Neuronal stem cell (in vitro differentiated cells): ENCODE measurements at regions not wholly inside any gene's neighbourhood (a gene's known extent, or its start where the extent isn't known, plus 50 kb on each side); places are given as distances from the start of the nearest gene placed in this dataset.
A peak's percentile ranks its signal among the peaks of the same experiment; 100 is the strongest.

Source experiments
- DNase-seq: peaks from one replicate; pipeline ENCODE4 v3.0.0-alpha.2; 2013; ENCODE audit warnings: low spot score
- H2AFZ ChIP-seq: one replicate; pipeline ENCODE4 v1.6.1; 2013; ENCODE audit warnings: mild to moderate bottlenecking, low read length, inconsistent platforms
- H2AK5ac ChIP-seq: 2 replicates; pipeline ENCODE4 v1.6.1; 2013; ENCODE audit warnings: low read depth, mild to moderate bottlenecking, inconsistent platforms, low read length, moderate library complexity, mixed read lengths
- H2BK120ac ChIP-seq: 2 replicates; pipeline ENCODE4 v1.6.1; 2013; ENCODE audit warnings: low read depth, mild to moderate bottlenecking, inconsistent platforms, low read length, moderate library complexity, mixed read lengths
- H2BK12ac ChIP-seq: one replicate; pipeline ENCODE4 v1.6.1; 2013; ENCODE audit warnings: low read length, inconsistent platforms
- H2BK15ac ChIP-seq: 2 replicates; pipeline ENCODE4 v1.6.1; 2013; ENCODE audit warnings: mild to moderate bottlenecking, low read length, inconsistent platforms, mixed read lengths
- H2BK5ac ChIP-seq: one replicate; pipeline ENCODE4 v1.6.1; 2013; ENCODE audit warnings: inconsistent platforms, mild to moderate bottlenecking, low read length, moderate library complexity
- H3K14ac ChIP-seq: one replicate; pipeline ENCODE4 v1.6.1; 2013; ENCODE audit warnings: low read length, inconsistent platforms
- H3K18ac ChIP-seq: 2 replicates; pipeline ENCODE4 v1.6.1; 2013; ENCODE audit warnings: low read length, inconsistent platforms
- H3K23ac ChIP-seq: 2 replicates; pipeline ENCODE4 v1.6.1; 2013; ENCODE audit warnings: low read depth, mild to moderate bottlenecking, mixed read lengths, low read length, inconsistent platforms; ENCODE audit not compliant: poor library complexity
- H3K27ac ChIP-seq: replicated peaks from 3 replicates; pipeline ENCODE4 v1.5.1; 2013; ENCODE audit warnings: low read length, inconsistent platforms
- H3K27me3 ChIP-seq, 3 experiments: 2 replicates each; pipeline ENCODE4 v1.6.1; 2013; ENCODE audit warnings: low read length in 3 of 3, mild to moderate bottlenecking in 2 of 3, inconsistent platforms in 1 of 3, low read depth in 1 of 3, mixed read lengths in 1 of 3, moderate library complexity in 1 of 3; ENCODE audit not compliant: control insufficient read depth in 3 of 3, insufficient read depth in 3 of 3
- H3K36me3 ChIP-seq, 2 donors: replicated peaks in 1 of 2; 2 replicates each; pipeline ENCODE4 v1.6.1; 2013; ENCODE audit warnings: low read length in 2 of 2; ENCODE audit not compliant: control insufficient read depth in 2 of 2, insufficient read depth in 2 of 2
- H3K4ac ChIP-seq: 2 replicates; pipeline ENCODE4 v1.6.1; 2013; ENCODE audit warnings: inconsistent platforms, mild to moderate bottlenecking, low read length, moderate library complexity
- H3K4me1 ChIP-seq, 2 donors: 1 replicate in 1 of 2; 2 replicates in 1 of 2; pipeline ENCODE4 v1.6.1; 2013; ENCODE audit warnings: low read length in 2 of 2, low read depth in 1 of 2; ENCODE audit not compliant: control insufficient read depth in 2 of 2, insufficient read depth in 1 of 2
- H3K4me2 ChIP-seq: one replicate; pipeline ENCODE4 v1.6.1; 2013; ENCODE audit warnings: mild to moderate bottlenecking, low read length, inconsistent platforms; ENCODE audit not compliant: insufficient read depth, poor library complexity, severe bottlenecking
- H3K4me3 ChIP-seq, 2 donors: 2 replicates each; pipeline ENCODE4 v1.5.1; 2013; ENCODE audit warnings: low read length in 2 of 2, mild to moderate bottlenecking in 2 of 2, inconsistent platforms in 1 of 2, moderate library complexity in 1 of 2
- H3K79me1 ChIP-seq: one replicate; pipeline ENCODE4 v1.6.1; 2013; ENCODE audit warnings: low read depth, mild to moderate bottlenecking, inconsistent platforms, low read length, moderate library complexity
- H3K9ac ChIP-seq: one replicate; pipeline ENCODE4 v1.6.1; 2013; ENCODE audit warnings: mild to moderate bottlenecking, low read depth, low read length, inconsistent platforms; ENCODE audit not compliant: poor library complexity
- H3K9me3 ChIP-seq, 2 donors: replicated peaks in 1 of 2; 2 replicates each; pipeline versions ENCODE3 to v1.6.1; 2013; ENCODE audit warnings: low read length in 2 of 2, mild to moderate bottlenecking in 2 of 2, inconsistent platforms in 1 of 2, low read depth in 1 of 2, mixed read lengths in 1 of 2, moderate library complexity in 1 of 2; ENCODE audit not compliant: control insufficient read depth in 2 of 2, insufficient read depth in 1 of 2
- H4K8ac ChIP-seq: one replicate; pipeline ENCODE4 v1.6.1; 2013; ENCODE audit warnings: low read depth, mild to moderate bottlenecking, inconsistent platforms, low read length, moderate library complexity
- H4K91ac ChIP-seq: one replicate; pipeline ENCODE4 v1.6.1; 2013; ENCODE audit warnings: low read length, low read depth, mild to moderate bottlenecking, inconsistent platforms; ENCODE audit not compliant: poor library complexity
- WGBS, 2 donors: extraction: QIAGEN DNeasy Blood & Tissue Kit; methylation state at CpG; one replicate each; pipeline ENCODE4 v1.1.7; 2013; ENCODE audit warnings: missing lambda C conversion rate in 2 of 2, mixed read lengths in 1 of 2; ENCODE audit not compliant: insufficient read length in 2 of 2, insufficient replicate concordance in 1 of 2; ENCODE audit errors: extremely low coverage in 2 of 2; 5-methylcytosine and 5-hydroxymethylcytosine counted together

DNA sequence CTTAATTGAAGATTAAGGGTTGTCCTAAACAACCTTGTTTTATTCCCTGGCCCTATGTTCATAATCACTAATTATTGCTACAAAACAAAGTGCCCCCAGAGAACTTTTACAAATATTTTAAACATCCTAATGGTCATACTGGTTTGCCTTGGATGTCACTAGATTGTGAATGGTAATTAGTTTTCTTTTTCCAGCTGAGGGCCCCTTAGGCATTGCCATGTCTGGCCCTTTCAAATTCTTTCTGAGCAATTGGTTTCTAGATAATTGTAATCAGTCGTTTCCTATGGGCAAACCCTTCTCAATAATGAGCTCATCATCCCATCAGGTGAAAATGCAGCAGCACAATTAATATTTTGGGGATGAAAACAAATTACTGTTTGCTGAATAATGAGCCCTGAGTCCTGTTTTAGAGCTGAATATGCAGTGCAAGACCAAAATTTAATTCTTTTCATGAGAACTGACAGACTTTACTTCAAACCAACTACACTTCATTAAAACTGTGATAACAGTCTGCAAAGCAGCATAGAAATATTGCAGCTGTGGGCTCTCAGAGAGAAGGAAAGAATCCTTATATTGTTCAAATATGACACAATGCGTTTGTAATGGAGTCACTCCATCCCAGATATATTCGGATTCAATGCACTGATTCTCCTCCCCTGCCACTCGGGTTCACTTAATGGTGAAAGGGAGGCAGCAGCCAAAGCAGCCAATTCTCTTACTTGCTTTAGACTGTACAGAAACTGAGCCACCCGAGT is 67.7 kb upstream of the ARHGAP5 start:
- no peak overlapping the region for H3K27ac ChIP-seq
- no CpG with 5 or more reads among the region's 5 CpGs for WGBS, 2 donors
- H2BK120ac ChIP-seq = no peak overlapping the region
- no peak overlapping the region for H3K4me2 ChIP-seq
- H3K9ac ChIP-seq = no peak overlapping the region
- no peak overlapping the region for H4K91ac ChIP-seq
- no peak overlapping the region for H2BK5ac ChIP-seq
- H2AK5ac ChIP-seq = no peak overlapping the region
- no peak overlapping the region for H2BK12ac ChIP-seq
- peaks cover 3 to 12% of the 10 kb centered on the region in 2 donors for H3K4me1 ChIP-seq
- H3K79me1 ChIP-seq = no peaks in the 10 kb centered on the region
- no peak overlapping the region for H3K4ac ChIP-seq
- DNase-seq = no peak
- H3K18ac ChIP-seq = no peak overlapping the region
- H3K14ac ChIP-seq = no peak overlapping the region
- H4K8ac ChIP-seq = no peak overlapping the region
- peaks cover 0 to 11% (median 0%) of the 10 kb centered on the region in 3 experiments for H3K27me3 ChIP-seq
- no peak overlapping the region for H2BK15ac ChIP-seq
- no peaks in the 10 kb centered on the region for H3K9me3 ChIP-seq
- H3K23ac ChIP-seq = no peak overlapping the region
- H2AFZ ChIP-seq = no peak overlapping the region
- no peak overlapping the region for H3K4me3 ChIP-seq
- H3K36me3 ChIP-seq = no peaks in the 10 kb centered on the region

DNA sequence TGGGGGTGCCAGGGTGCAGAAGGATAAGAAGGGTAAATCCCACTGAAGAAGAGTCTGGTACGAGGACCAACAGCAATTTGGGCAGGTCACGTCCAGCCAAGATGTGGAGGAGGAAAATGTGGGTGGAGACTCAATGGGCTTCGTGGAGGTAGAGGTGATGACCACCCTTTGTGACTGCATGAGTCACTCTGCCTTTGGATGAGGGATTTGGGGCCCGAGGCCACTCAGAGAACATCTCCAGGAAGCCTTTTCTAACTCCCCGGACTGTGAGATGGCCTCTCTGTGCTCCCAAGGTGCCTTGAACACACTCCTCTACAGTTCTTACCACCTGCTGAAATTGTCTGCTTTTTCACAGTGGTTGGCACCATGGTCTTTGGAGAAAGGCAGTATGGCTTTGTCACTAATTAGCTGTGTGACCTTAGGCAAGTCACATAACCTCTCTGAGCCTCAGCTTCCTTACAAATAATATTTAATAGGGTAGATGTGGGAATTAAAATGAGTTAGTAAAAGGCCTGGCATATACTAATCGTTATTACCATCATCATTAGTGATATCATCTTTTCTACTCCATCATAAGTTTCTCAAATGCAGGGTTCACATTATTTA is 67.0 kb upstream of the ARHGAP5 start:
- Histone ChIP-seq H3K27ac (no peak overlapping the region), H3K4me1 (peaks cover 3 to 15% of the 10 kb centered on the region in 2 donors), H2AFZ (no peak overlapping the region), H3K4me3 (no peak overlapping the region), H2BK15ac (no peak overlapping the region), H3K27me3 (peaks cover 0 to 11% (median 0%) of the 10 kb centered on the region in 3 experiments), H4K8ac (no peak overlapping the region), H3K23ac (no peak overlapping the region), H3K9ac (no peak overlapping the region), H3K79me1 (no peaks in the 10 kb centered on the region), H3K14ac (no peak overlapping the region), H2AK5ac (no peak overlapping the region), H3K9me3 (no peaks in the 10 kb centered on the region), H2BK120ac (no peak overlapping the region), H3K18ac (peak overlapping the region; percentile 45), H2BK12ac (no peak overlapping the region), H3K4me2 (no peak overlapping the region), H3K4ac (no peak overlapping the region), H2BK5ac (no peak overlapping the region), H4K91ac (no peak overlapping the region), H3K36me3 (no peaks in the 10 kb centered on the region)
- no peak for DNase-seq
- WGBS, 2 donors = no CpG with 5 or more reads among the region's 6 CpGs

DNA sequence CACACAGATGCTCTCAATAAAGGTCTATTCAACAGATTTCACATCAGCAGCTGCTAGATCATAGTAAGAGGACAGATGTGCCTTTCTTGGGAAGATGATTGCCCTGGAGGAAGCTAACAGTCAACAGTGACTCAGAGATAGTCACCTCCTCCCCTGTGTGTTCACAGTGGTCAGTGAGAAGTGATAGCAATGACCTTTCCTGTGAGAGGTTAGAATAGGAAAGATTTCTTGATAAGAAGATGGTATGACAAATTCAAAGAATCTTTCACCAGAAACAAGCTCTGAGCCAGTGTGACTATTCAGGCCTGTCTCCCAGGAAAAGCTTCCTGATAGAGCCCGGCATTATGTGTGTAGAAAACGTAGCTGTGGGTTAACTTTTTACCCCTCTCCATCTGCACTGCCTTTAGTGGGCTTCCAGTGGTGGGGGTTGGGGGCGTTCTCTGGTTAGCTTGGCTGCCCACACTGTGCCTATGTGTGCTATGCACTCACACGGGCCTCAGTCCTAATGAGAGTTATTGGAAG is 66.4 kb upstream of the ARHGAP5 start:
- Histone ChIP-seq H3K79me1 (no peaks in the 10 kb centered on the region), H3K4me3 (no peak overlapping the region), H3K14ac (no peak overlapping the region), H2AK5ac (no peak overlapping the region), H3K4ac (no peak overlapping the region), H2BK5ac (no peak overlapping the region), H3K4me1 (peaks cover 3 to 15% of the 10 kb centered on the region in 2 donors), H3K27ac (no peak overlapping the region), H2BK15ac (no peak overlapping the region), H2BK12ac (no peak overlapping the region), H2BK120ac (no peak overlapping the region), H3K4me2 (no peak overlapping the region), H3K23ac (no peak overlapping the region), H3K9me3 (no peaks in the 10 kb centered on the region), H4K8ac (no peak overlapping the region), H3K9ac (no peak overlapping the region), H3K18ac (no peak overlapping the region), H3K27me3 (peaks cover 0 to 11% (median 0%) of the 10 kb centered on the region in 3 experiments), H3K36me3 (no peaks in the 10 kb centered on the region), H4K91ac (no peak overlapping the region), H2AFZ (no peak overlapping the region)
- no peak for DNase-seq
- no CpG with 5 or more reads among the region's 4 CpGs for WGBS, 2 donors

DNA sequence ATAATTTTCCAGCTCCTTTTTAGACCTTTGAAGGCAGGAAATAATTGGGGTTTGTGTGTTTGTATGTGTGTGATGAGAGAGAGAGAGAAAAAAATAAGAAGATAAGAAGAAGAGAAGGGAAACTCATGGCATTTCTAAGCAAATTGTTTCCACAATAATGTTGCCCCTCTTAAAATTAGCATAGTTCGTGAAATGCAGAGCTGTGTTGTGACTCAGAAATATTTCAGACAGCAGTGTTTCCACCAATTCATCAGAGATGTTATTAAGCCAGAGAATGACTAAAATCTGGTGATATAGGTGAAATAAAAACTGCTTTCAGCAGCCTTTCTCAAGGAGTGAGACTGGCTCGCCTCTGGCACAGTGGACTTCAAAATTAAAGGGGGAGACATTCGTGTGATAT is 65.9 kb upstream of the ARHGAP5 start:
- Histone ChIP-seq H3K14ac (no peak overlapping the region), H3K23ac (no peak overlapping the region), H2BK120ac (no peak overlapping the region), H2AK5ac (no peak overlapping the region), H3K27me3 (peaks cover 0 to 11% (median 0%) of the 10 kb centered on the region in 3 experiments), H3K36me3 (no peaks in the 10 kb centered on the region), H3K4me2 (no peak overlapping the region), H3K9ac (no peak overlapping the region), H2BK5ac (no peak overlapping the region), H3K9me3 (no peaks in the 10 kb centered on the region), H4K8ac (no peak overlapping the region), H4K91ac (no peak overlapping the region), H3K4me1 (peaks cover 3 to 13% of the 10 kb centered on the region in 2 donors), H2BK12ac (no peak overlapping the region), H3K18ac (no peak overlapping the region), H3K4me3 (no peak overlapping the region), H3K4ac (no peak overlapping the region), H2AFZ (no peak overlapping the region), H3K27ac (no peak overlapping the region), H2BK15ac (no peak overlapping the region), H3K79me1 (no peaks in the 10 kb centered on the region)
- no peak for DNase-seq
- WGBS, 2 donors = no CpG with 5 or more reads among the region's 3 CpGs
